SK-N-SH treated with all-trans-retinoic acid at 6 μM for 48 hours (cell line): ENCODE measurements at regions not wholly inside any gene's neighbourhood (a gene's known extent, or its start where the extent isn't known, plus 50 kb on each side); places are given as distances from the start of the nearest gene placed in this dataset.

Source experiments
- ATAC-seq: fragments of 200-7000 bp; cut with Tn5 transposase; 3 replicates; pipeline ENCODE4 v1.9.1; 2020; ENCODE audit warnings: mild to moderate bottlenecking, moderate library complexity
- ARNTL ChIP-seq: fragments of 450-650 bp; formaldehyde crosslinking; IDR thresholded peaks from 2 replicates; pipeline ENCODE4 v1.5.0; 2020; ENCODE audit warnings: low read depth, mild to moderate bottlenecking, moderate library complexity, borderline replicate concordance
- BACH2 ChIP-seq: fragments of 250-450 bp; sonication (Bioruptor Pico); IDR thresholded peaks from 2 replicates; pipeline ENCODE4 v1.9.0; 2021; ENCODE audit warnings: mild to moderate bottlenecking, borderline replicate concordance
- CSDC2 ChIP-seq: fragments of 250-450 bp; sonication (Bioruptor Pico); IDR thresholded peaks from 2 replicates; pipeline ENCODE4 v1.5.0; 2020; ENCODE audit warnings: mild to moderate bottlenecking, moderate library complexity
- ESRRG ChIP-seq: fragments of 250-450 bp; sonication (Bioruptor Pico); IDR thresholded peaks from 2 replicates; pipeline ENCODE4 v1.6.1; 2021; ENCODE audit warnings: mild to moderate bottlenecking
- GLIS3 ChIP-seq: fragments of 250-450 bp; sonication (Bioruptor Pico); IDR thresholded peaks from 2 replicates; pipeline ENCODE4 v1.5.0; 2020; ENCODE audit warnings: mild to moderate bottlenecking, moderate library complexity
- ISL1 ChIP-seq: fragments of 250-450 bp; sonication (Bioruptor Pico); IDR thresholded peaks from 2 replicates; pipeline ENCODE4 v2.1.2; 2022; ENCODE audit warnings: mild to moderate bottlenecking, moderate library complexity
- OSR1 ChIP-seq: fragments of 250-450 bp; sonication (Bioruptor Pico); IDR thresholded peaks from 2 replicates; pipeline ENCODE4 v1.8.0; 2022; ENCODE audit warnings: moderate library complexity, mild to moderate bottlenecking, inconsistent platforms
- PPARA ChIP-seq: fragments of 250-450 bp; sonication (Bioruptor Pico); IDR thresholded peaks from 2 replicates; pipeline ENCODE4 v1.5.0; 2020; ENCODE audit warnings: mild to moderate bottlenecking, borderline replicate concordance
- RARB ChIP-seq: fragments of 250-450 bp; sonication (Bioruptor Pico); IDR thresholded peaks from 2 replicates; pipeline ENCODE4 v1.8.0; 2021; ENCODE audit warnings: mild to moderate bottlenecking, moderate library complexity
- SNAI2 ChIP-seq: fragments of 250-450 bp; sonication (Bioruptor Pico); IDR thresholded peaks from 2 replicates; pipeline ENCODE4 v1.5.0; 2020; ENCODE audit warnings: mild to moderate bottlenecking, moderate library complexity
- TCF4 ChIP-seq: fragments of 250-450 bp; sonication (Bioruptor Pico); IDR thresholded peaks from 2 replicates; pipeline ENCODE4 v1.8.0; 2021; ENCODE audit warnings: mild to moderate bottlenecking, moderate library complexity, borderline replicate concordance
- ZC3H10 ChIP-seq: fragments of 250-450 bp; sonication (Bioruptor Pico); IDR thresholded peaks from 2 replicates; pipeline ENCODE4 v1.5.1; 2021; ENCODE audit warnings: mild to moderate bottlenecking, moderate library complexity
- ZFP3 ChIP-seq: fragments of 250-450 bp; sonication (Bioruptor Pico); IDR thresholded peaks from 2 replicates; pipeline ENCODE4 v1.5.0; 2020; ENCODE audit warnings: mild to moderate bottlenecking, moderate library complexity
- ZNF565 ChIP-seq: fragments of 450-650 bp; formaldehyde crosslinking; conservative IDR thresholded peaks from 2 replicates; pipeline ENCODE4 v1.5.0; 2020; ENCODE audit warnings: low read depth, mild to moderate bottlenecking, moderate library complexity
- ZNF70 ChIP-seq: fragments of 450-650 bp; formaldehyde crosslinking; IDR thresholded peaks from 2 replicates; pipeline ENCODE4 v1.5.0; 2020; ENCODE audit warnings: mild to moderate bottlenecking, moderate library complexity
- ZNF8 ChIP-seq: fragments of 450-650 bp; formaldehyde crosslinking; IDR thresholded peaks from 2 replicates; pipeline ENCODE4 v1.5.0; 2020; ENCODE audit warnings: mild to moderate bottlenecking, moderate library complexity
- TF ChIP-seq, protein P1 (sequence below): fragments of 250-450 bp; sonication (Bioruptor Pico); IDR thresholded peaks from 2 replicates; pipeline ENCODE4 v1.5.0; 2020; ENCODE audit warnings: mild to moderate bottlenecking, moderate library complexity
- TF ChIP-seq, protein P2 (sequence below): fragments of 250-450 bp; sonication (Bioruptor Pico); IDR thresholded peaks from 2 replicates; pipeline ENCODE4 v1.8.0; 2020; ENCODE audit warnings: mild to moderate bottlenecking, moderate library complexity, borderline replicate concordance
- TF ChIP-seq, protein P3 (sequence below): fragments of 250-450 bp; sonication (Bioruptor Pico); IDR thresholded peaks from 2 replicates; pipeline ENCODE4 v1.8.0; 2021; ENCODE audit warnings: low read depth, mild to moderate bottlenecking, moderate library complexity, borderline replicate concordance
- TF ChIP-seq, protein P4 (sequence below): fragments of 250-450 bp; sonication (Bioruptor Pico); IDR thresholded peaks from 2 replicates; pipeline ENCODE4 v1.5.1; 2020; ENCODE audit warnings: low read depth, mild to moderate bottlenecking, moderate library complexity

DNA sequence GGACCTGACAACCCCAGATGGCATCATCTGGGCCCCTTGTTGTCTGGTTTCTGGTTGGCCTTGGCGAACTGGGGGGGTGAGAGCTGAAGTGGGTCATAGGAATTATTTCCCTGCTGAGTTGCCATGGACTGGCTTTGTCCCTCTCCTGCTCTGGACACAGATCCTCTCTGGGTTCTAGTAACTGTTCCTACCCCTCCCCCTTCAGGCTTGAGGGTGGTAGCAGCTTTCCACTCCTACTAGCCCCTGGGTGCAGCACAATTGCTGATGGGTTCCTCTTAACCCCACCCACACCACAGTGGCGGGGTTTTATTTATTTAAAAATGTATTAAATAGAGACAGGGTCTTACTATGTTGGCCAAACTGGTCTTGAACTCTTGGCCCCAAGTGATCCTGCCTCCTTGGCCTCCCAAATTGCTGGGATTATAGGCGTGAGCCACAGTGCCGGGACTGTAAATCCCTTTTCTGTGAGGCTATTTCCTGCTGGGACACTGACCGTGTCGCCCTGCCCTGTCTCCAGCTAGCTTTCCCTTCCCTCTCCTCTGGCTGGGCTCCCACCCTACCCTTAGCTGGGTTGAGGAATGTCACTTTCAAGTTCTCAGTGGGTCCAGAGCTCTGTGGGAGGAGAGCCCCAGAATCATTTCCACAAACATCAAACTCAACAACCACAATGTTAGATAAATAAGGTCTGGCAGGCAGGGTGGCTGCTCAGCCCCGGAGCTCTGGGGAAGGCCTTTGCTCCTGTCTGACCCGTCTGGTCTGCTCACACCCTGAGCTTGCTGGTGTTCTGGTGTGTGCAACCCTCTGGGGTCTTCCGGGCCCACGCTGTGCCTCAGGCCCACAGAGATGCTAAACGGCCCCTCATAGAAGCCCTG, 112.7 kb upstream of the WNT4 start:
- ATAC-seq = no peak
- TF ChIP-seq, protein P1, sequence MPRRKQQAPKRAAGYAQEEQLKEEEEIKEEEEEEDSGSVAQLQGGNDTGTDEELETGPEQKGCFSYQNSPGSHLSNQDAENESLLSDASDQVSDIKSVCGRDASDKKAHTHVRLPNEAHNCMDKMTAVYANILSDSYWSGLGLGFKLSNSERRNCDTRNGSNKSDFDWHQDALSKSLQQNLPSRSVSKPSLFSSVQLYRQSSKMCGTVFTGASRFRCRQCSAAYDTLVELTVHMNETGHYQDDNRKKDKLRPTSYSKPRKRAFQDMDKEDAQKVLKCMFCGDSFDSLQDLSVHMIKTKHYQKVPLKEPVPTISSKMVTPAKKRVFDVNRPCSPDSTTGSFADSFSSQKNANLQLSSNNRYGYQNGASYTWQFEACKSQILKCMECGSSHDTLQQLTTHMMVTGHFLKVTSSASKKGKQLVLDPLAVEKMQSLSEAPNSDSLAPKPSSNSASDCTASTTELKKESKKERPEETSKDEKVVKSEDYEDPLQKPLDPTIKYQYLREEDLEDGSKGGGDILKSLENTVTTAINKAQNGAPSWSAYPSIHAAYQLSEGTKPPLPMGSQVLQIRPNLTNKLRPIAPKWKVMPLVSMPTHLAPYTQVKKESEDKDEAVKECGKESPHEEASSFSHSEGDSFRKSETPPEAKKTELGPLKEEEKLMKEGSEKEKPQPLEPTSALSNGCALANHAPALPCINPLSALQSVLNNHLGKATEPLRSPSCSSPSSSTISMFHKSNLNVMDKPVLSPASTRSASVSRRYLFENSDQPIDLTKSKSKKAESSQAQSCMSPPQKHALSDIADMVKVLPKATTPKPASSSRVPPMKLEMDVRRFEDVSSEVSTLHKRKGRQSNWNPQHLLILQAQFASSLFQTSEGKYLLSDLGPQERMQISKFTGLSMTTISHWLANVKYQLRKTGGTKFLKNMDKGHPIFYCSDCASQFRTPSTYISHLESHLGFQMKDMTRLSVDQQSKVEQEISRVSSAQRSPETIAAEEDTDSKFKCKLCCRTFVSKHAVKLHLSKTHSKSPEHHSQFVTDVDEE (CRISPR knock-in tag) = no peak
- no peak for TF ChIP-seq SNAI2 (CRISPR knock-in tag)
- TF ChIP-seq PPARA (CRISPR knock-in tag) = no peak
- TF ChIP-seq, protein P2, sequence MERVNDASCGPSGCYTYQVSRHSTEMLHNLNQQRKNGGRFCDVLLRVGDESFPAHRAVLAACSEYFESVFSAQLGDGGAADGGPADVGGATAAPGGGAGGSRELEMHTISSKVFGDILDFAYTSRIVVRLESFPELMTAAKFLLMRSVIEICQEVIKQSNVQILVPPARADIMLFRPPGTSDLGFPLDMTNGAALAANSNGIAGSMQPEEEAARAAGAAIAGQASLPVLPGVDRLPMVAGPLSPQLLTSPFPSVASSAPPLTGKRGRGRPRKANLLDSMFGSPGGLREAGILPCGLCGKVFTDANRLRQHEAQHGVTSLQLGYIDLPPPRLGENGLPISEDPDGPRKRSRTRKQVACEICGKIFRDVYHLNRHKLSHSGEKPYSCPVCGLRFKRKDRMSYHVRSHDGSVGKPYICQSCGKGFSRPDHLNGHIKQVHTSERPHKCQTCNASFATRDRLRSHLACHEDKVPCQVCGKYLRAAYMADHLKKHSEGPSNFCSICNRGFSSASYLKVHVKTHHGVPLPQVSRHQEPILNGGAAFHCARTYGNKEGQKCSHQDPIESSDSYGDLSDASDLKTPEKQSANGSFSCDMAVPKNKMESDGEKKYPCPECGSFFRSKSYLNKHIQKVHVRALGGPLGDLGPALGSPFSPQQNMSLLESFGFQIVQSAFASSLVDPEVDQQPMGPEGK = no peak
- TF ChIP-seq BACH2 = no peak
- TF ChIP-seq ZFP3 (CRISPR knock-in tag) = no peak
- no peak for TF ChIP-seq ZC3H10 (CRISPR knock-in tag)
- TF ChIP-seq, protein P3, sequence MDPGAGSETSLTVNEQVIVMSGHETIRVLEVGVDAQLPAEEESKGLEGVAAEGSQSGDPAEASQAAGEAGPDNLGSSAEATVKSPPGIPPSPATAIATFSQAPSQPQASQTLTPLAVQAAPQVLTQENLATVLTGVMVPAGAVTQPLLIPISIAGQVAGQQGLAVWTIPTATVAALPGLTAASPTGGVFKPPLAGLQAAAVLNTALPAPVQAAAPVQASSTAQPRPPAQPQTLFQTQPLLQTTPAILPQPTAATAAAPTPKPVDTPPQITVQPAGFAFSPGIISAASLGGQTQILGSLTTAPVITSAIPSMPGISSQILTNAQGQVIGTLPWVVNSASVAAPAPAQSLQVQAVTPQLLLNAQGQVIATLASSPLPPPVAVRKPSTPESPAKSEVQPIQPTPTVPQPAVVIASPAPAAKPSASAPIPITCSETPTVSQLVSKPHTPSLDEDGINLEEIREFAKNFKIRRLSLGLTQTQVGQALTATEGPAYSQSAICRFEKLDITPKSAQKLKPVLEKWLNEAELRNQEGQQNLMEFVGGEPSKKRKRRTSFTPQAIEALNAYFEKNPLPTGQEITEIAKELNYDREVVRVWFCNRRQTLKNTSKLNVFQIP (CRISPR knock-in tag) = no peak
- TF ChIP-seq TCF4 (CRISPR knock-in tag) = no peak
- TF ChIP-seq RARB = no peak
- no peak for TF ChIP-seq CSDC2 (CRISPR knock-in tag)
- TF ChIP-seq OSR1 (CRISPR knock-in tag) = no peak
- no peak for TF ChIP-seq ZNF70 (CRISPR knock-in tag)
- TF ChIP-seq, protein P4, sequence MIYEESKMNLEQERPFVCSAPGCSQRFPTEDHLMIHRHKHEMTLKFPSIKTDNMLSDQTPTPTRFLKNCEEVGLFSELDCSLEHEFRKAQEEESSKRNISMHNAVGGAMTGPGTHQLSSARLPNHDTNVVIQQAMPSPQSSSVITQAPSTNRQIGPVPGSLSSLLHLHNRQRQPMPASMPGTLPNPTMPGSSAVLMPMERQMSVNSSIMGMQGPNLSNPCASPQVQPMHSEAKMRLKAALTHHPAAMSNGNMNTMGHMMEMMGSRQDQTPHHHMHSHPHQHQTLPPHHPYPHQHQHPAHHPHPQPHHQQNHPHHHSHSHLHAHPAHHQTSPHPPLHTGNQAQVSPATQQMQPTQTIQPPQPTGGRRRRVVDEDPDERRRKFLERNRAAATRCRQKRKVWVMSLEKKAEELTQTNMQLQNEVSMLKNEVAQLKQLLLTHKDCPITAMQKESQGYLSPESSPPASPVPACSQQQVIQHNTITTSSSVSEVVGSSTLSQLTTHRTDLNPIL (CRISPR knock-in tag) = no peak
- no peak for TF ChIP-seq ZNF565
- TF ChIP-seq ZNF8 (CRISPR knock-in tag) = no peak
- TF ChIP-seq, all 23 proteins: peak for 0

DNA sequence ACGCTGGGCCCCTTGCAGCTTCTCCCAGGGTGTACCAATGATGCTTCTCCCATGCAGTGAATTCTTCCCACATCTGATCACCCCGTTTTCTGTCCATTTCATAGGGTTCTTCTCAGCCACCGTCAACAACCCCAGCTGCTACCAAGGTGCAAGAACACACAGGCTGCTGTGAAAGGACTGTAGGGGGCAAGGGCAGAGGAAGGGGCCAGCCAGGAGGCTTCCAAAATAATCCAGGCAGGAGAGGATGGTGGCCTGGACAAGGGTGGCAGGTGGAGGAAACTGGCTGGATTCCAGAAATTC, 113.3 kb upstream of the WNT4 start:
- TF ChIP-seq ZFP3 (CRISPR knock-in tag) = no peak
- no peak for TF ChIP-seq SNAI2 (CRISPR knock-in tag)
- TF ChIP-seq ARNTL (CRISPR knock-in tag) = no peak
- TF ChIP-seq PPARA (CRISPR knock-in tag) = no peak
- no peak for TF ChIP-seq ZNF8 (CRISPR knock-in tag)
- TF ChIP-seq, protein P1 (CRISPR knock-in tag) = no peak
- TF ChIP-seq, protein P2 = no peak
- no peak for TF ChIP-seq RARB
- TF ChIP-seq ISL1 = no peak
- TF ChIP-seq, protein P4 (CRISPR knock-in tag) = no peak
- TF ChIP-seq CSDC2 (CRISPR knock-in tag) = no peak
- TF ChIP-seq ESRRG (CRISPR knock-in tag) = no peak
- TF ChIP-seq ZNF70 (CRISPR knock-in tag) = no peak
- no peak for TF ChIP-seq ZC3H10 (CRISPR knock-in tag)
- TF ChIP-seq GLIS3 (CRISPR knock-in tag) = no peak
- no peak for ATAC-seq
